A549 (cell line): ENCODE measurements at regions not wholly inside any gene's neighbourhood (a gene's known extent, or its start where the extent isn't known, plus 50 kb on each side); places are given as distances from the start of the nearest gene placed in this dataset.

Source experiments
- ATAC-seq, 2 experiments: fragments of 200-7000 bp in 1 of 2; fragments of >200 bp in 1 of 2; cut with Nextera tagmentation in 1 of 2; cut with Tn5 transposase in 1 of 2; 3 replicates each; pipeline versions ENCODE4 v1.8.0 to v1.9.1; 2018 to 2020; ENCODE audit warnings: mild to moderate bottlenecking in 1 of 2, moderate library complexity in 1 of 2
- CTCF ChIA-PET: fragments of 300-600 bp; sonication (Branson Sonifier 250); formaldehyde crosslinking; extraction: SDS; loops from one replicate; lab custom pipeline; 2021; ENCODE audit warnings: antibody characterized with exemption, inconsistent platforms; lab: Yijun Ruan, JAX
- POLR2A ChIA-PET: fragments of 350-600 bp; formaldehyde crosslinking; extraction: SDS; loops from one replicate; lab custom pipeline; 2021; ENCODE audit warnings: antibody characterized with exemption, inconsistent platforms; lab: Yijun Ruan, JAX
- DNase-seq, 2 experiments: peaks; one replicate each; pipeline versions ENCODE4 v3.0.0 to v3.0.0-alpha.2; 2011 to 2016; ENCODE audit warnings: low read depth in 1 of 2, low spot score in 1 of 2
- FAIRE-seq: peaks from 2 replicates; lab custom pipeline; 2011; peaks lifted over from hg19 to GRCh38; lab: Jason Lieb, UNC
- H3K27ac ChIP-seq, 2 experiments: fragments of >200 bp; sonication (Bioruptor Twin); formaldehyde crosslinking; 3 replicates each; pipeline ENCODE4 v1.5.1; 2016 to 2017
- H3K4me1 ChIP-seq: fragments of >200 bp; sonication (Bioruptor Twin); formaldehyde crosslinking; 3 replicates; pipeline ENCODE4 v1.6.1; 2016
- H3K4me2 ChIP-seq: fragments of >200 bp; sonication (Bioruptor Twin); formaldehyde crosslinking; 3 replicates; pipeline ENCODE4 v1.6.1; 2016
- H3K4me3 ChIP-seq: fragments of >200 bp; sonication (Bioruptor Twin); formaldehyde crosslinking; 3 replicates; pipeline ENCODE4 v1.5.1; 2016
- H3K9me3 ChIP-seq: fragments of >200 bp; sonication (Bioruptor Twin); formaldehyde crosslinking; 3 replicates; pipeline ENCODE4 v1.6.1; 2016
- CBX8 ChIP-seq: fragments of 200-600 bp; sonication (generic); IDR thresholded peaks from 2 replicates; pipeline ENCODE4 v1.6.1; 2016
- CEBPB ChIP-seq, 2 experiments: fragments of >200 bp in 1 of 2; sonication (Bioruptor Twin) in 1 of 2; formaldehyde crosslinking in 1 of 2; IDR thresholded peaks; 2 replicates each; pipeline ENCODE4 v1.6.1; 2012 to 2016
- CHD2 ChIP-seq: fragments of 150-350 bp; IDR thresholded peaks from 2 replicates; pipeline ENCODE4 v1.6.1; 2014; ENCODE audit warnings: low read length; ENCODE audit not compliant: partially characterized antibody
- EHF ChIP-seq: fragments of 250-450 bp; sonication (Bioruptor Pico); IDR thresholded peaks from 2 replicates; pipeline ENCODE4 v1.5.0; 2020; ENCODE audit warnings: mild to moderate bottlenecking
- EHMT2 ChIP-seq: fragments of 200-600 bp; sonication (generic); IDR thresholded peaks from 2 replicates; pipeline ENCODE4 v1.6.1; 2016; ENCODE audit warnings: antibody characterized with exemption, low read depth, mild to moderate bottlenecking, moderate library complexity
- EP300 ChIP-seq, 2 experiments: fragments of >200 bp; sonication (Bioruptor Twin); formaldehyde crosslinking; IDR thresholded peaks; 2 replicates in 1 of 2; 3 replicates in 1 of 2; pipeline ENCODE4 v1.6.1; 2016 to 2017
- FOSL2 ChIP-seq, 2 experiments: fragments of 450-650 bp in 1 of 2; fragments of >200 bp in 1 of 2; sonication (Bioruptor Twin) in 1 of 2; formaldehyde crosslinking; IDR thresholded peaks; 2 replicates each; pipeline versions ENCODE4 v1.5.0 to v1.6.1; 2016 to 2020; ENCODE audit warnings: mild to moderate bottlenecking in 1 of 2, moderate library complexity in 1 of 2
- FOXS1 ChIP-seq: fragments of 250-450 bp; sonication (Bioruptor Pico); IDR thresholded peaks from 2 replicates; pipeline ENCODE4 v1.5.0; 2020; ENCODE audit warnings: mild to moderate bottlenecking, moderate library complexity
- GATA3 ChIP-seq: IDR thresholded peaks from 2 replicates; pipeline ENCODE4 v1.6.1; 2012; ENCODE audit warnings: borderline replicate concordance
- HMGXB4 ChIP-seq: fragments of 250-450 bp; sonication (Bioruptor Pico); IDR thresholded peaks from 2 replicates; pipeline ENCODE4 v1.5.0; 2021; ENCODE audit warnings: mild to moderate bottlenecking, moderate library complexity, borderline replicate concordance
- HOXB13 ChIP-seq: fragments of 250-450 bp; sonication (Bioruptor Pico); IDR thresholded peaks from 2 replicates; pipeline ENCODE4 v1.5.0; 2020; ENCODE audit warnings: low read depth, mild to moderate bottlenecking, moderate library complexity
- HOXB5 ChIP-seq: fragments of 250-450 bp; sonication (Bioruptor Pico); IDR thresholded peaks from 2 replicates; pipeline ENCODE4 v1.5.0; 2020; ENCODE audit warnings: mild to moderate bottlenecking, moderate library complexity
- JUNB ChIP-seq: fragments of >200 bp; sonication (Bioruptor Twin); formaldehyde crosslinking; IDR thresholded peaks from 2 replicates; pipeline ENCODE4 v1.6.1; 2016
- KDM1A ChIP-seq: fragments of 200-600 bp; sonication (generic); IDR thresholded peaks from 2 replicates; pipeline ENCODE4 v1.6.1; 2016; ENCODE audit warnings: low read depth, mild to moderate bottlenecking
- KDM5A ChIP-seq: fragments of 200-600 bp; sonication (generic); IDR thresholded peaks from 2 replicates; pipeline ENCODE4 v1.6.1; 2016; ENCODE audit warnings: antibody characterized with exemption, mild to moderate bottlenecking
- MAX ChIP-seq: IDR thresholded peaks from 2 replicates; pipeline ENCODE4 v1.6.1; 2012
- NPAS2 ChIP-seq: fragments of 250-450 bp; sonication (Bioruptor Pico); IDR thresholded peaks from 2 replicates; pipeline ENCODE4 v1.8.0; 2022; ENCODE audit warnings: mild to moderate bottlenecking, moderate library complexity, borderline replicate concordance
- PBX3 ChIP-seq: IDR thresholded peaks from 2 replicates; pipeline ENCODE4 v1.6.1; 2012
- POLR2A ChIP-seq: IDR thresholded peaks from 2 replicates; pipeline ENCODE4 v1.6.1; 2012; ENCODE audit warnings: mild to moderate bottlenecking, low read length
- RARB ChIP-seq: fragments of 250-450 bp; sonication (Bioruptor Pico); IDR thresholded peaks from 2 replicates; pipeline ENCODE4 v1.8.0; 2021; ENCODE audit warnings: mild to moderate bottlenecking, moderate library complexity
- RNF2 ChIP-seq: fragments of 200-600 bp; sonication (generic); IDR thresholded peaks from 2 replicates; pipeline ENCODE4 v1.6.1; 2016; ENCODE audit warnings: low read depth, mild to moderate bottlenecking, antibody characterized with exemption, moderate library complexity, borderline replicate concordance
- SREBF2 ChIP-seq: fragments of 450-650 bp; IDR thresholded peaks from 2 replicates; pipeline ENCODE4 v1.6.1; 2014; ENCODE audit warnings: mild to moderate bottlenecking, moderate library complexity
- TP53 ChIP-seq: fragments of 250-450 bp; sonication (Bioruptor Pico); IDR thresholded peaks from 2 replicates; pipeline ENCODE4 v1.5.0; 2021; ENCODE audit warnings: mild to moderate bottlenecking, moderate library complexity
- ZSCAN20 ChIP-seq: fragments of 250-450 bp; sonication (Bioruptor Pico); IDR thresholded peaks from 2 replicates; pipeline ENCODE4 v1.8.0; 2022; ENCODE audit warnings: mild to moderate bottlenecking, moderate library complexity
- WGBS: methylation state at CpG from one replicate; pipeline ENCODE4 v1.1.6; 2017; ENCODE audit errors: missing lambda C conversion rate; 5-methylcytosine and 5-hydroxymethylcytosine counted together
- TF ChIP-seq, protein P1 (sequence below): fragments of >200 bp; sonication (Bioruptor Twin); formaldehyde crosslinking; IDR thresholded peaks from 3 replicates; pipeline ENCODE4 v1.5.1; 2016

DNA sequence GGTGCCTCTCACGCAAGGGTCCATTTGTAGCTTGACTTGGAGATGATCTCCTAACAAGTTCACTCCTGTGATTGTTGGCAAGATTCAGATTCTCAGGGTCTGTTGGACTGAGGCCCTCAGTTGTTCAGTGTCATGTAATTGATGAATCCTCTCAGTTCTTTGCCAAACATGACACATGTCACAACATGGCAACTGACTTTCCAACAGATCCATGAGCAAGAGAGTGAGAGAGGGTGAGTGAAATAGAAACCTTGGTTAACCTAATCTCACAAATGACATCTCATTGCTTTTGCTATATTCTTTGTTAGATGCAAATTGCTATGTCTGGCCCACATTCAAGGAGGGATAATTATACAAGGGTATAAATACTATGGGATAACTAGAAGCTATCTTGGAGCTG, 231.0 kb upstream of the PCDH10 start:
- no peaks in the 10 kb centered on the region for H3K9me3 ChIP-seq
- FAIRE-seq = no peak
- ChIA-PET CTCF (no interaction called here), POLR2A (no interaction called here)
- no peak overlapping the region for H3K4me2 ChIP-seq
- no peak for DNase-seq
- H3K27ac ChIP-seq = no peak overlapping the region
- H3K4me1 ChIP-seq = no peaks in the 10 kb centered on the region
- no peak for TF ChIP-seq HOXB13 (CRISPR knock-in tag)
- TF ChIP-seq ZSCAN20 (CRISPR knock-in tag) = no peak
- TF ChIP-seq NPAS2 (CRISPR knock-in tag) = no peak
- TF ChIP-seq KDM5A = no peak
- TF ChIP-seq PBX3 = no peak
- TF ChIP-seq FOSL2 (IDR thresholded peaks at IDR 0.05) = no peak
- TF ChIP-seq FOSL2 (CRISPR knock-in tag; IDR thresholded peaks at IDR 0.05) = no peak
- TF ChIP-seq CBX8 = no peak
- TF ChIP-seq, all 56 proteins: peak for 0
- WGBS = 10% methylated on average over 1 of the region's 1 CpG
- H3K4me3 ChIP-seq = no peak overlapping the region
- no peak for ATAC-seq

- no peaks in the 10 kb centered on the region for H3K4me1 ChIP-seq
- no peak for ATAC-seq
- no peak for TF ChIP-seq EP300 (IDR thresholded peaks at IDR 0.05)
- TF ChIP-seq CEBPB (IDR thresholded peaks at IDR 0.05) = no peak
- TF ChIP-seq, all 56 proteins: peak for 0
- no peak overlapping the region for H3K4me2 ChIP-seq
- WGBS = 17% methylated on average over 3 of the region's 3 CpGs
- CTCF ChIA-PET = no interaction called here
- FAIRE-seq = no peak
- no peaks in the 10 kb centered on the region for H3K9me3 ChIP-seq
- POLR2A ChIA-PET = no interaction called here
- H3K27ac ChIP-seq = no peak overlapping the region
- H3K4me3 ChIP-seq = no peak overlapping the region
- no peak for DNase-seq
Measured at GRCh38 chr4:132923516-132923915, 225.6 kb upstream of the PCDH10 start.

DNA sequence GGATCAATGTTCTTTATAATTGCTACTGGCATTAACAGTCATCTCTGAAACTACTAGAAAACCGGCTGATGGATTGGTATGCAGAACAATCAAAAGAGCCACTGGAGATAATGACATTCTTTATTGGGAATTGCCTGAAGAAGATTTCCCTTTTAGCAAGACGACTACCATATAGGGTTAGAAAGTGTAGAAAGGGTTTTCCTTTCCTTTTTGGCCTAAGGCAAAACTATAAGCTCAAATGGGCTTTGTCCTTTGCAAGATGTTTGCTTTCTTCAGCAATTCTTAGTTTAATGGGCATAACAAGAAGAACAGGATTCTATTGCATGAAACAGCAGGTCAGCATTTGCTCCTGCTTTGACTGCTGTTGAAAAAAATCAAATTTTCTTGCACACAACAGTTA, 214.2 kb upstream of the PCDH10 start:
- ChIA-PET POLR2A (no interaction called here), CTCF (no interaction called here)
- TF ChIP-seq CEBPB (IDR thresholded peaks at IDR 0.05) (no peak), KDM1A (no peak), RNF2 (no peak), POLR2A (no peak), NPAS2 (CRISPR knock-in tag) (no peak), RARB (CRISPR knock-in tag) (no peak), JUNB (no peak), MAX (no peak), HMGXB4 (CRISPR knock-in tag) (no peak), TP53 (CRISPR knock-in tag) (no peak), SREBF2 (no peak), FOXS1 (CRISPR knock-in tag) (no peak), CBX8 (no peak), GATA3 (no peak), CHD2 (no peak), EHMT2 (no peak), EHF (CRISPR knock-in tag) (no peak), PBX3 (no peak), HOXB5 (CRISPR knock-in tag) (no peak)
- TF ChIP-seq, protein P1, sequence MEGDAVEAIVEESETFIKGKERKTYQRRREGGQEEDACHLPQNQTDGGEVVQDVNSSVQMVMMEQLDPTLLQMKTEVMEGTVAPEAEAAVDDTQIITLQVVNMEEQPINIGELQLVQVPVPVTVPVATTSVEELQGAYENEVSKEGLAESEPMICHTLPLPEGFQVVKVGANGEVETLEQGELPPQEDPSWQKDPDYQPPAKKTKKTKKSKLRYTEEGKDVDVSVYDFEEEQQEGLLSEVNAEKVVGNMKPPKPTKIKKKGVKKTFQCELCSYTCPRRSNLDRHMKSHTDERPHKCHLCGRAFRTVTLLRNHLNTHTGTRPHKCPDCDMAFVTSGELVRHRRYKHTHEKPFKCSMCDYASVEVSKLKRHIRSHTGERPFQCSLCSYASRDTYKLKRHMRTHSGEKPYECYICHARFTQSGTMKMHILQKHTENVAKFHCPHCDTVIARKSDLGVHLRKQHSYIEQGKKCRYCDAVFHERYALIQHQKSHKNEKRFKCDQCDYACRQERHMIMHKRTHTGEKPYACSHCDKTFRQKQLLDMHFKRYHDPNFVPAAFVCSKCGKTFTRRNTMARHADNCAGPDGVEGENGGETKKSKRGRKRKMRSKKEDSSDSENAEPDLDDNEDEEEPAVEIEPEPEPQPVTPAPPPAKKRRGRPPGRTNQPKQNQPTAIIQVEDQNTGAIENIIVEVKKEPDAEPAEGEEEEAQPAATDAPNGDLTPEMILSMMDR = no peak
- no peak for ATAC-seq
- WGBS = 6% methylated on average over 2 of the region's 2 CpGs
- H3K9me3 ChIP-seq = no peaks in the 10 kb centered on the region
- no peaks in the 10 kb centered on the region for H3K4me1 ChIP-seq
- no peak overlapping the region for H3K27ac ChIP-seq
- no peak overlapping the region for H3K4me2 ChIP-seq
- no peak for FAIRE-seq
- no peak for DNase-seq
- no peak overlapping the region for H3K4me3 ChIP-seq
